GM18907 (cell line): ENCODE measurements at regions not wholly inside any gene's neighbourhood (a gene's known extent, or its start where the extent isn't known, plus 50 kb on each side); places are given as distances from the start of the nearest gene placed in this dataset.
"Not testable (repeated sequence)": the region's sequence is repeated elsewhere in the genome, so short reads cannot be mapped to it uniquely, and the experiment has no call there.

Experiments
- ATAC-seq: cut with Tn5 transposase; IDR thresholded peaks from one replicate; pipeline ENCODE4 v1.9.1; 2021; ENCODE audit warnings: mild to moderate bottlenecking, moderate library complexity; ENCODE audit not compliant: unreplicated experiment

GRCh38 chr9:29038332-29038731 lies 1465.1 kb upstream of the C9orf72 start:
- ATAC-seq = no peak

- ATAC-seq = no peak
Measured at GRCh38 chr9:29039258-29039657, 1466.0 kb upstream of the C9orf72 start.

DNA sequence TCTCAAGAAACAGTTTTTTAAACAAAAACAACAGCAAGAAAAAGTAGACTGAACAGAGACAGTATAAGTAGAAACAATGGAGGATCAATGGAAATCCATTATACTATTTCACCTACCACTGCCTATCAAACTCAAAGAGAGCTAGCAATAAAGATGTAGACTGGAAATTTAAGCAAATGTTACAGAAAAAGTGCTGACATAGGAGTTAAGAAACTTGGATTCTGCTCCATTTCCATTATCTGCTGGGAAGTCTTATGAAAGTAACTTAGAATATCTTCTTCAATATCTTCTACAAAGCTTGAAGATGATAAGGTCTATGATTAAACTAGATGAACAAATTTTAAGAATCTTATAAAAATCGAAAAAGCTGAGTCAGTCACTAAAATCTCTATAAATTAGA lies 1469.8 kb upstream of the C9orf72 start:
- no peak for ATAC-seq

DNA sequence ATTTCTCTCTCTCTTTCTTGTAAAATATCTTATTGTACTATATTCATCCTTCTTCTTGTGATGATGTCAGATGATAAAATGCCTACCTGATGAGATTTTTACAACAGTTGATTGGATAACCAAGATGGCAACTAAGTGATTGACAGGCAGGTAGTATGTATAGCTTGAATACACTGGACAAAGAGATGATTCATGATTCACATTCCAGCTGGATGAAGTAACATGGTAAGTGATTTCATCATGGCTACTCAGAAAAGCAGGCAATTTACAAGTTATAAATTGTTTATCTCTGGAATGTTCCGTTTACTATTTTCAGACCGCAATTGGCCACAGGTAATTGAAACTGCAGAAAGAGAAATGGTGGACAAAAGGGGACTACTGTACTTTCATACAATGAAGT lies 1471.7 kb upstream of the C9orf72 start:
- no peak for ATAC-seq

DNA sequence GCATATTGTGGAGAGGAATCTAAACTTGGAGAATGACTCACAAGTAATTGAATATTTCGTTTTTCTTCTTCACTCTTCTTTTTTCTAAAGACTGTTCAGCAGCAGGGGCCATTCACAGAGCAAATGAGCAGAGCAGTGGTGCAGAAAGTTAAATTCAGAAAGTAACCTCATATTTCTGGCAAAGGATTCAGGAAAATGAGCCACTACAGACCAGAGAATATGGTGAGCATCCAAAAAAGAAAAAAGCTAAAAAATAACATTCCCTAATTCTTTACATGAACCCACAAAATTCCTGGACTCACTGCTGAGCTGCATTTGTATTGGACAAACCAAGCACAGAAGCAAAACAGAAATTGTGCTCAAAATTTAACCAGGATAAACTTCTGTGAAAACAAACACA lies 1486.8 kb upstream of the C9orf72 start:
- ATAC-seq = no peak

GRCh38 chr9:29062446-29062845 lies 1489.2 kb upstream of the C9orf72 start:
- ATAC-seq = no peak

DNA sequence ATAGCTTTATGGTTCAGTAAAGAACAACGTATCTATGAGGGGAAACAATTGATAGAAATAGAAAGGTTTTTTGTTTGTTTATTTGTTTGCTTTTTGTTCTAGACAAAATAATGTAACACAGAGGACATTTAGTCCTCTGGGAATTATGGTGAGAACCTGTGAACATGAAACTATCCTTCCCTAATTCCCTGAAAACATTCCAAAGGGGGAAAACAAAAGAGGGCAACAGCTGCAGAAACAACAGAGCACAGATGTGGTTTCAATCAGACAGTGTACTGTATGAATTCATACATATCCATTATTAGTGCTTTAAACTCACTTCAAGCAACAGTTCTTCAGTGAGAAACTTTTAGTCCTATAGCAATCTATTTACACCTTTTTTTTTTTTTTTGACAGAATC lies 1489.8 kb upstream of the C9orf72 start:
- ATAC-seq = no peak

DNA sequence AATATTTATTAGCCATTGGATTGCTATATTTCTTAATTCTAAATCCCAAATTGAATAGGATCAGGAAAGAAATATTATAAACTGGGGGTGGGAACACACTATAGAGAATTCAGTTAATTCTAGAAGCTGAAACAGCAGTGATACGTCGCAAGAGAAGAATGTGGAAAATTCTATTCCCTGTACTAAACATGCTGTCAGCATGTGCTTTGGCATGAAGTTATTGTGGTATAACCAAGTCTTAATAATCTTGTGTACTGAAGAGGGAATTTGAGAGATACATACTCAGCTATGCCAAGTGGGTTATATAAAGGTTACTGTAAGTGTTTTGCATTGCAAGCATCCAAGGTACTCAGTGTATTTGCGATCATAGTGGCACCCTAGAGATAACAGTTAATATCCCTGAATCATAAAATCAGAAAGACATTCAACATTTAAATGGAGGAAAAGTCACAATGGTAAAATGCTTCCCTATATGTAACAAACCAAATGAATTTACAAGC lies 1492.9 kb upstream of the C9orf72 start:
- ATAC-seq = no peak

DNA sequence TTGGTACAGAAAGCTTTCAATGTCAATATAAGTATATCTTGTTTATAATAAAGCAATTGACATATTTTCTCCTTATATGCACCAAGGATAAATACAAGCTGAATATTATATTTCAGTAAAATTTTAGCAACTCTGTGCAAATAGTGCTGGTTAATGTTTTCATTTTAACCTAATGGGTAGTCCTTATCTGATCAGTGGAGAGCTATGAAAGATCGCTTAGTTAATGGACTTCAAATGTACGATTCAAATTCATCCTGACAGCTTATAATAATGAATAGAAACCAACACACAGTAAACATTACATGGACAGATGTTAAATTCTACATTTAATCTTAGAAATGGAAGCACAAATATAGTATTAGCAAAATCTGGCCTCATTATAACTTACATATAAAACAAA lies 1495.2 kb upstream of the C9orf72 start:
- no peak for ATAC-seq

DNA sequence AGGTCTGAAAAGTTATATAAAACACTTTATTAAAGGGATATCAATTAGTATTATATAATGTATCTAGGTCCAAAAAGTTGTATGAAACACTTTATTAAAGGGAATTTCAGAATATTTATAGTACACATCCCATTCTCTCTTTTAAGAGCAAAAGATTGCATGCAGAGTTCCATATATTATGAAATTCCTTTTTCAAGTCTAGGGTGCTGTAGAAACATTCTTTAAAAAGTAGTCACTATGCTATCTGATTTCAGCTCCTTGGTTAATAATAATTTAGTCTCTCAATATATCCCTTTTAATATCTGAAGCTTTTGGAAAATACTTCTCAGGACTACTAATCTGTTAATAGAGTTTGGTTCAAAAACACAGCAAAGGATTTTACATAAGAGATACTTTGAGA lies 1496.1 kb upstream of the C9orf72 start:
- no peak for ATAC-seq

- ATAC-seq = no peak
Measured at GRCh38 chr9:29078063-29078666, 1504.9 kb upstream of the C9orf72 start.

DNA sequence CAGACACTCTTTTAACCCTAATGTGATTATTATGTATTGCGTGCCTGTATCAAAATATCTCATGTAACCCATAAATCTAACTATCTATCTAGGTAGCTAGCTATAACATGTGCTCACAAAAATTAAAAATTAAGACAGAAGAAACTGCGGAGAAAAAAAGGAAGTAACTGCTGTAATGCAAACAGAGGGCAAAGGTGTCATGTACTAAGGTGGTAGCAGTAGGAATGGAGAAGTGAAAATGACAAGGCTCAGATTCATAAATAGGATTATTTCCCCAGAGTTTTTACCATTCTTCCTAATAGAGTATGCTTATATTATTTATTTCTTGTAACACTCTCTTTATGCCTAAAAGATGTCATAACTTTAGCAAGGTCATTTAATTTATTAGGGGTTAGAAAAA lies 1527.5 kb upstream of the C9orf72 start:
- ATAC-seq = no peak

DNA sequence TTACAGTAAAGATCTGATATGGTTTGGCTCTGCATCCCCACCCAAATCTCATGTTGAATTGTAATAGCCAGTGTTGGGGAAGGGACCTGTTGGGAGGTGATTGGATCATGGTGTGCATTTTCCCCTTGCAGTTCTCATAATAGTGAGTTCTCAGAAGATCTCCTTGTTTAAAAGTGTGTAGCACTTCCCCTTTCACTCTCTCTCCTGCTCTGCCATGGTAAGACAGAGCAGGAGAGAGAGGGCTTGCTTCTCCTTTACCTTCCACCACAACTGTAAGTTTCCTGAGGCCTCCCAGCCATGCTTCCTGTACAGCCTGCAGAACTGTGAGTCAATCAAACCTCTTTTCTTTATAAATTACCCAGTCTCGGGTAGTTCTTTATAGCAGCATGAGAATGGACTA lies 1530.9 kb upstream of the C9orf72 start:
- not testable (repeated sequence) for ATAC-seq

DNA sequence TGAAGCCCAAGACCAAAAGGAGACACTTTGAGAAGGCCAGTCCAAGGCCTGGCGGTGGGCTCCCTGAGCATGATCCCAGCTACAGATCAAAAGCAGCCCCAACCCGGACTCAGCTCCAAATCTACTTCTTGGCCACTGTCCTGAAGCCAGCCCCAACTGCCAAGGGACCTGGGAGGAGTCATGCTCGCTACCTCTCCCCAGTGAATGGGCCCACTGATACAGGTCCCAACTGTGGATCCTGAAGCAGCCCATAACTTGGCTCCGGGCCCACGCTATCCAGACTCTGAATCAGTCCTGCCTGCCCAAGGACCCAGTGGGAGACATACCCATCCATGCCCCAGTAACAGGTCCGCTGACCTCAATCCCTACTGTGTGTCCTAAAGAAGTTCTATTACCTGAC lies 1545.3 kb upstream of the C9orf72 start:
- ATAC-seq = no peak

DNA sequence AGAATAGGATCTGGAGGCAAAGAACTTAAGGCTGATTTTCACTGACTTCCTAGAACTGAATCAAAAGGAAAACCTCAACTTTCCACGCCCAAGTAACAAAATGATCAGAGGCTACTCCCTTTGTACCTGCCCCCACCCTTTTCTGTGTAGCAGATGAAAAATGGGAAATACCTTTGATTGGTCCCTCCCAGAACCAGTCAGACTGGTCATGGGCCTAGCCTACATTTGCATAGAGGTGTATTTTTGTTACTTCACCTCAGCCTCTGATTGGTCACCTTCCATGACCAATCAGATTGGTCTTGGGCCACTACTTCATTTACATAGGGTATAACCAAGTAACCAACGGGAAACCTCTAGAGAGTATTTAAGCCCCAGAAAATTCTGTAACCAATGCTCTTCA lies 1553.5 kb upstream of the C9orf72 start:
- no peak for ATAC-seq

GRCh38 chr9:29129763-29130162 lies 1556.5 kb upstream of the C9orf72 start:
- ATAC-seq = no peak

GRCh38 chr9:29144476-29144875 lies 1571.2 kb upstream of the C9orf72 start:
- ATAC-seq = no peak

- ATAC-seq = no peak
Measured at GRCh38 chr9:29150606-29151005, 1577.3 kb upstream of the C9orf72 start.

- no peak for ATAC-seq
Measured at GRCh38 chr9:29160763-29161353, 1587.6 kb upstream of the C9orf72 start.

DNA sequence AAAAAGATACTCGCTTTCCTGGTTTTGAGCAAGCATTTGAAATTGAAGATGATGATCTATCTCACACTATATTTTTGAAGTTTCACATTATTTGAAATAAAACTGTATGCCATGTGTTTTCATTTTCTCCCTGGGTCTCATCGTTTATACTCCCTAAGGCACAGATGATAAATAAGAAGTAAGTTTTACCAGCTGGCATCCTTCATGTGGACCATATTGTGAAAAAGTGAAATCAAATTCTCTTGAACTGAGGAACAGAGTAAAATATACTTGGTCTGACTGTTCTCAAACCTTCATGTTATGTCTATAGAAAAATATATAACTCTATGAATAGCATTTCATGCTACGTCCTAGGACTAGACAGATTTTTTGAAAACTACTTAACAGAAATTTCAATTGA lies 1600.9 kb upstream of the C9orf72 start:
- no peak for ATAC-seq

GRCh38 chr9:29176231-29176630 lies 1603.0 kb upstream of the C9orf72 start:
- no peak for ATAC-seq

DNA sequence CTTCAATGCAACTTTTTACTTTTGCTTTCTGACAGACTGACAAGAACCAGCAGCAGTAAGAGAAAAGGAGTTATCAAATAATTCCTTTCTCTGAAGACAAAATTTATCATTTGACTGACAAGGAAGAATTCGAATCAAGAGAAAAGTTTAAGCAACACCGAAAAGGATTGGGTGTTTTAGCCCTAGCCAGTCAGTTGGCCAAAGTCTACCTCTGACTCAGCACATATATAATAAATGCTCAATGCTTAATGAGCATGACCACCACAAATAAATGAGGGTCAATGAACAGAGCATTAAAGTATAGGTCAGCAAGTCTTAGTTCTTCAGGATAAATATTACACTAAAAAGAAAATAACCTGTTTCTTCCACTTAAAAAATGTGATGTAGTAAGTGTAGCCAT lies 1603.5 kb upstream of the C9orf72 start:
- ATAC-seq = no peak

- no peak for ATAC-seq
Measured at GRCh38 chr9:29183971-29184370, 1610.7 kb upstream of the C9orf72 start.
